GM12872 (cell line): ENCODE measurements at regions not wholly inside any gene's neighbourhood (a gene's known extent, or its start where the extent isn't known, plus 50 kb on each side); places are given as distances from the start of the nearest gene placed in this dataset.

Experiments
- TF ChIP-seq, protein P1 (sequence below): IDR thresholded peaks from 3 replicates; pipeline ENCODE4 v1.5.1; 2011; ENCODE audit warnings: low read depth, mild to moderate bottlenecking, low read length, moderate library complexity; ENCODE audit not compliant: insufficient read depth

DNA sequence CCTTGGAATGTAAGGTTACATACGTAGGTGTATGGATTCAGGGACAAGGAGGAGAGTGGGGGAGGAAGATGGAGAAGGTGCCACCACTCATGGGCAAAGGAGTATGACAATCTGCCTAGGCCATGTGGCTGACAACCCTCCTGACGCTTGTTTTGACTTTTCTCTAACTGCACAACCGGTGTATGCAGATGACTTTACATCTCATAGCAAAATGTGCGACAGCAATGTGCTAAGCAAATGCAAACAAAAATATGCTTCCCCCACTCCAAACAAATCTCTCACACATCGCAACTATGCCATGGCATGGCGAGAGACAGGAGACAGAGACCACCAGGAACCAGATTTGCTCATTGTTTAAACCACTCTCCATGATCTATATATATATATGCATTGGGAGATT is 191.8 kb downstream of the BLID start:
- TF ChIP-seq, protein P1, sequence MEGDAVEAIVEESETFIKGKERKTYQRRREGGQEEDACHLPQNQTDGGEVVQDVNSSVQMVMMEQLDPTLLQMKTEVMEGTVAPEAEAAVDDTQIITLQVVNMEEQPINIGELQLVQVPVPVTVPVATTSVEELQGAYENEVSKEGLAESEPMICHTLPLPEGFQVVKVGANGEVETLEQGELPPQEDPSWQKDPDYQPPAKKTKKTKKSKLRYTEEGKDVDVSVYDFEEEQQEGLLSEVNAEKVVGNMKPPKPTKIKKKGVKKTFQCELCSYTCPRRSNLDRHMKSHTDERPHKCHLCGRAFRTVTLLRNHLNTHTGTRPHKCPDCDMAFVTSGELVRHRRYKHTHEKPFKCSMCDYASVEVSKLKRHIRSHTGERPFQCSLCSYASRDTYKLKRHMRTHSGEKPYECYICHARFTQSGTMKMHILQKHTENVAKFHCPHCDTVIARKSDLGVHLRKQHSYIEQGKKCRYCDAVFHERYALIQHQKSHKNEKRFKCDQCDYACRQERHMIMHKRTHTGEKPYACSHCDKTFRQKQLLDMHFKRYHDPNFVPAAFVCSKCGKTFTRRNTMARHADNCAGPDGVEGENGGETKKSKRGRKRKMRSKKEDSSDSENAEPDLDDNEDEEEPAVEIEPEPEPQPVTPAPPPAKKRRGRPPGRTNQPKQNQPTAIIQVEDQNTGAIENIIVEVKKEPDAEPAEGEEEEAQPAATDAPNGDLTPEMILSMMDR: no peak

DNA sequence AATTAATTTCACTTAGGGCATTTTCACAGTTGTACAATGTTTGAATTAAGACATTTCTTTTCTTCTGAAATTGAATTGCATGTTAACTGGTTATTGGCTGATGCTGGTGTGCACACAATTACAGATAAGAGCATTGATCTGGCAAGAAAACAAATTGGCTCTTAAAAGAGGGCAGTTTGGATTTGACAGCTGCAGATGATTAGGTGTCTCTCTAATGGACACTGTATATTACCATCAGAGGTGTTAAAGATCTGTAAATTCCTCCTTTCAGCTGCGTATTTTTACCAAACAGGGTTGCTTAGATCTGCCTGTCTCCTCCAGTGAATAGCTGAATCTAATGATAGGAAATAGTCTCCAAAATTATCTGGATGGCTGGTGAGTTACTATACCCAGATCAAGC is 198.5 kb downstream of the BLID start:
- TF ChIP-seq, protein P1: no peak

GRCh38 chr11:121914508-121915059 is 201.4 kb downstream of the BLID start:
- TF ChIP-seq, protein P1: no peak

GRCh38 chr11:121909596-121909995 is 206.4 kb downstream of the BLID start:
- TF ChIP-seq, protein P1: no peak

DNA sequence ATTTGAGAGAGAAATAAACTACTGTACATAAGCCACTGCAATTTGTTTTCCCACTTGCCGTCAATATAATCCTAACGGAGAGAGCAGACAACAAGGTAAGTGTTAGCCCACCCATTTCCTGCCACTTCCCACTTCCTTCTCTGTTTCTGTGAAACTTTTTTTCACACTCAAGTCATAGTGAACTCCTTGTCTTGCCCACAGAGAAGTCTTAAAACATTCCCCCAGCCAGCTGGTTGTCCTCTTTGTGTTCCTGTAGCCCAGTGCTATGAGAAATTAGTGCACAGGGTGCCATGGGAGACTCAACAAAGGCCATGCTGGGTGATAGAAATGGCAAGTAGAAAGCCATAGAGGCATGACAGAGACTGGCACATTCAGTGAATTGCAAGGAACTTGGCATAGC is 208.6 kb downstream of the BLID start:
- TF ChIP-seq, protein P1: no peak

DNA sequence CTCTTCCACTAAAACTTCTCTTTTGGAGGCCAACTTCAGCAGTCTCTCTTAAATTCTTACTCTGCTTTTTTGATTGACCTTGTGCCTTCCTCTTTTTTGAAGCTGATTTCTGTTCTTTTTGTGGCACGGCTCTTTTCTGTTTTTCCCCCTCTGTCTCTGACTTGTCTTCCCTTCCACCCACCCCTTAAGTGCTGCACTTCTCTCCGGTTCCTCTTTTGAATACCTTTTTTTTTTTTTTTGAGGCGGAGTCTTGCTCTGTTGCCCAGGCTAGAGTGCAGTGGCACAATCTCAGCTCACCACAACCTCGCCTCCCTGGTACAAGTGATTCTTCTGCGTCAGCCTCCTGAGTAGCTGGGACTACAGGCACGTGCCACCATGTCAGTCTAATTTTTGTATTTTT is 211.9 kb downstream of the BLID start:
- TF ChIP-seq, protein P1: no peak

DNA sequence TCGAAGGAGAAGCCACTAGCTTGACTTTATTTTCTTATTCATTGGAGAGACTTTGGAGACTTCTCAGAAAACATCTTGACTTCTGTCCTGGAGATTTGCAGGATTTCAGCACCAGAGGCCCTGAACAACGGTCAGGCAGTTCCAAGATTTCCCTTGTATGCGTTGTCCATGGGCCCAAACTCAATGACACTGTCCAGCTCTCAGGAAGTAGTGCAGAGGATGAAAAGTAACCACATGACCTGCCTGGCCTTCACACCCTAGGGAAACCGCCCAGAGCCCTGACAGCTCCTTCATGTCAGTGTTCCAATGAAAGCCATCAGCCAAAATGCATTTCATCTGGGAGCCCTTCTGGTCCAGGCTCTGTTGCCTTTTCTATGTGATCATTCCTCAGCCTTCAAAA is 214.1 kb downstream of the BLID start:
- TF ChIP-seq, protein P1: no peak
